Erythroblast (primary cell): ENCODE measurements at regions not wholly inside any gene's neighbourhood (a gene's known extent, or its start where the extent isn't known, plus 50 kb on each side); places are given as distances from the start of the nearest gene placed in this dataset.

ENCODE experiments used
- GATA1 ChIP-seq: IDR thresholded peaks from 2 replicates; pipeline ENCODE4 v1.6.1; 2011; ENCODE audit warnings: low read depth, mild to moderate bottlenecking, control low read depth, low read length, moderate library complexity
- POLR2A ChIP-seq: IDR thresholded peaks from 2 replicates; pipeline ENCODE4 v1.6.1; 2011; ENCODE audit warnings: mild to moderate bottlenecking, low read length

DNA sequence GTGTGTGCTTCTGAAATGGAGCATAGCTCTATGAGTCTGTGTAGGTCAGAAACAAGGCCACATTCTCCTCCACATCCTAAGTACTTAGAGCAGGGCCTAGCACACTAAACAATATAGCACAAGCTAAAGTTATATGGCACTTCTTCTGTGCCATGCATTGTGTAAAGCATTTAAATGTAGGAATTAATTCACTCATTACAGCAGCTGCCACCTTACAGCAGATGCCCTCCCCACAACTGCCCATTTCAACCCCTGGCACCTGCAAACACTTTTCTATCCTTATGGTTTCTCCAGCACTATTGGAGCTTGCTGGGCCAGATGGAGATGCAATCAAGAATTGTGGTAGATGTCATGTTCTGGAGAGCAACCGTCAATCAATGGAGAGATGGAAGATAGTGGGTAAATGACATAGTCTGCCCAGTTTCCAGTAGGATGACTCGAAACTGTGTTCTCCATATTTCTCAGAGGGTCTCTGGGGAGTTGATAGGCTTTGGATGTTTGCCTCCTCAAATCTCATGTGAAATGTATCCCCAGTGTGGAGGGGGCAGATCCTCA lies 373.7 kb downstream of the DOK5 start:
- no peak for TF ChIP-seq POLR2A
- no peak for TF ChIP-seq GATA1
